Astrocyte (in vitro differentiated cells and primary cell): ENCODE measurements at regions not wholly inside any gene's neighbourhood (a gene's known extent, or its start where the extent isn't known, plus 50 kb on each side); places are given as distances from the start of the nearest gene placed in this dataset.

ENCODE experiments used
- DNase-seq: peaks from one replicate; pipeline ENCODE4 v3.0.0-alpha.2; 2010; ENCODE audit warnings: low read depth
- FAIRE-seq: peaks from 2 replicates; lab custom pipeline; 2011; peaks lifted over from hg19 to GRCh38; lab: Jason Lieb, UNC
- H2AFZ ChIP-seq: 2 replicates; pipeline ENCODE4 v1.6.0; 2012; ENCODE audit warnings: low read depth, low read length, inconsistent platforms
- H3K27ac ChIP-seq: 2 replicates; pipeline ENCODE4 v1.5.1; 2011; ENCODE audit warnings: low read depth, low read length, inconsistent platforms
- H3K27me3 ChIP-seq: 2 replicates; pipeline ENCODE4 v1.6.0; 2011; ENCODE audit warnings: low read length, inconsistent platforms; ENCODE audit not compliant: insufficient read depth
- H3K36me3 ChIP-seq: 2 replicates; pipeline ENCODE4 v1.5.1; 2011; ENCODE audit warnings: low read length, inconsistent platforms; ENCODE audit not compliant: insufficient read depth
- H3K4me1 ChIP-seq: 2 replicates; pipeline ENCODE4 v1.5.1; 2011; ENCODE audit warnings: low read length, inconsistent platforms; ENCODE audit not compliant: insufficient read depth
- H3K4me2 ChIP-seq: 2 replicates; pipeline ENCODE4 v1.6.0; 2012; ENCODE audit warnings: low read length, inconsistent platforms
- H3K4me3 ChIP-seq: 2 replicates; pipeline ENCODE4 v1.5.1; 2011; ENCODE audit warnings: low read depth, mild to moderate bottlenecking, low read length, inconsistent platforms; ENCODE audit not compliant: insufficient read depth
- H3K79me2 ChIP-seq: 2 replicates; pipeline ENCODE4 v1.6.0; 2012; ENCODE audit warnings: mild to moderate bottlenecking, low read length, inconsistent platforms; ENCODE audit not compliant: insufficient read depth
- H3K9ac ChIP-seq: 2 replicates; pipeline ENCODE4 v1.6.0; 2012; ENCODE audit warnings: mild to moderate bottlenecking, low read length, inconsistent platforms
- H3K9me3 ChIP-seq: 2 replicates; pipeline ENCODE4 v1.5.1; 2012; ENCODE audit warnings: low read depth, mild to moderate bottlenecking, low read length, inconsistent platforms; ENCODE audit not compliant: insufficient read depth
- H4K20me1 ChIP-seq: 2 replicates; pipeline ENCODE4 v1.6.0; 2012; ENCODE audit warnings: low read length, inconsistent platforms; ENCODE audit not compliant: insufficient read depth
- H3K27ac Mint-ChIP-seq: one replicate; pipeline ENCODE4 v1.8.0; 2021; ENCODE audit warnings: mild to moderate bottlenecking, mixed read lengths; ENCODE audit not compliant: unreplicated experiment
- H3K27me3 Mint-ChIP-seq: one replicate; pipeline ENCODE4 v1.8.0; 2021; ENCODE audit warnings: low read depth, mixed read lengths; ENCODE audit not compliant: unreplicated experiment
- H3K36me3 Mint-ChIP-seq: one replicate; pipeline ENCODE4 v1.8.0; 2021; ENCODE audit warnings: low read depth, mixed read lengths; ENCODE audit not compliant: unreplicated experiment
- H3K4me1 Mint-ChIP-seq: one replicate; pipeline ENCODE4 v1.8.0; 2021; ENCODE audit warnings: low read depth, mixed read lengths; ENCODE audit not compliant: unreplicated experiment
- H3K4me3 Mint-ChIP-seq: one replicate; pipeline ENCODE4 v1.8.0; 2021; ENCODE audit warnings: mild to moderate bottlenecking, moderate library complexity, mixed read lengths; ENCODE audit not compliant: unreplicated experiment
- H3K9me3 Mint-ChIP-seq: one replicate; pipeline ENCODE4 v1.8.0; 2021; ENCODE audit warnings: mild to moderate bottlenecking, mixed read lengths; ENCODE audit not compliant: unreplicated experiment
- EZH2 ChIP-seq: IDR thresholded peaks from 2 replicates; pipeline ENCODE4 v1.6.1; 2012; ENCODE audit warnings: mild to moderate bottlenecking, low read length, inconsistent platforms; ENCODE audit not compliant: insufficient read depth
- TF ChIP-seq, protein P1 (sequence below): IDR thresholded peaks from 2 replicates; pipeline ENCODE4 v1.5.1; 2011; ENCODE audit warnings: low read depth, mild to moderate bottlenecking, inconsistent platforms, low read length, moderate library complexity; ENCODE audit not compliant: insufficient read depth

- Mint-ChIP-seq H3K4me1 (peaks cover 15% of the 10 kb centered on the region), H3K36me3 (no peaks in the 10 kb centered on the region), H3K4me3 (no peak overlapping the region), H3K27ac (no peak overlapping the region), H3K27me3 (no peaks in the 10 kb centered on the region), H3K9me3 (peaks cover 8% of the 10 kb centered on the region)
- Histone ChIP-seq H3K9ac (no peak overlapping the region), H3K9me3 (no peaks in the 10 kb centered on the region), H3K4me1 (peaks cover 5% of the 10 kb centered on the region), H2AFZ (no peak overlapping the region), H3K79me2 (no peaks in the 10 kb centered on the region), H3K4me3 (no peak overlapping the region), H4K20me1 (no peaks in the 10 kb centered on the region), H3K27ac (no peak overlapping the region), H3K36me3 (no peaks in the 10 kb centered on the region), H3K27me3 (no peaks in the 10 kb centered on the region), H3K4me2 (no peak overlapping the region)
- no peak for DNase-seq
- peak; percentile 72 for FAIRE-seq
- TF ChIP-seq, protein P1, sequence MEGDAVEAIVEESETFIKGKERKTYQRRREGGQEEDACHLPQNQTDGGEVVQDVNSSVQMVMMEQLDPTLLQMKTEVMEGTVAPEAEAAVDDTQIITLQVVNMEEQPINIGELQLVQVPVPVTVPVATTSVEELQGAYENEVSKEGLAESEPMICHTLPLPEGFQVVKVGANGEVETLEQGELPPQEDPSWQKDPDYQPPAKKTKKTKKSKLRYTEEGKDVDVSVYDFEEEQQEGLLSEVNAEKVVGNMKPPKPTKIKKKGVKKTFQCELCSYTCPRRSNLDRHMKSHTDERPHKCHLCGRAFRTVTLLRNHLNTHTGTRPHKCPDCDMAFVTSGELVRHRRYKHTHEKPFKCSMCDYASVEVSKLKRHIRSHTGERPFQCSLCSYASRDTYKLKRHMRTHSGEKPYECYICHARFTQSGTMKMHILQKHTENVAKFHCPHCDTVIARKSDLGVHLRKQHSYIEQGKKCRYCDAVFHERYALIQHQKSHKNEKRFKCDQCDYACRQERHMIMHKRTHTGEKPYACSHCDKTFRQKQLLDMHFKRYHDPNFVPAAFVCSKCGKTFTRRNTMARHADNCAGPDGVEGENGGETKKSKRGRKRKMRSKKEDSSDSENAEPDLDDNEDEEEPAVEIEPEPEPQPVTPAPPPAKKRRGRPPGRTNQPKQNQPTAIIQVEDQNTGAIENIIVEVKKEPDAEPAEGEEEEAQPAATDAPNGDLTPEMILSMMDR: no peak
- TF ChIP-seq EZH2: no peak
These were observed 504.3 kb downstream of the SLC16A7 start for GRCh38 chr12:60100160-60100559.

GRCh38 chr12:60100852-60101251, 505.0 kb downstream of the SLC16A7 start:
- no peak overlapping the region for H3K4me3 ChIP-seq
- H3K27ac ChIP-seq: no peak overlapping the region
- no peaks in the 10 kb centered on the region for H4K20me1 ChIP-seq
- no peak for TF ChIP-seq EZH2
- TF ChIP-seq, protein P1: no peak
- H3K4me2 ChIP-seq: no peak overlapping the region
- DNase-seq: no peak
- H3K36me3 ChIP-seq: no peaks in the 10 kb centered on the region
- no peak for FAIRE-seq
- peaks cover 15% of the 10 kb centered on the region for H3K4me1 Mint-ChIP-seq
- no peak overlapping the region for H3K9ac ChIP-seq
- H3K27me3 ChIP-seq: no peaks in the 10 kb centered on the region
- no peaks in the 10 kb centered on the region for H3K36me3 Mint-ChIP-seq
- no peak overlapping the region for H2AFZ ChIP-seq
- H3K79me2 ChIP-seq: no peaks in the 10 kb centered on the region
- H3K4me1 ChIP-seq: peaks cover 5% of the 10 kb centered on the region
- no peak overlapping the region for H3K27ac Mint-ChIP-seq
- H3K4me3 Mint-ChIP-seq: no peak overlapping the region
- no peaks in the 10 kb centered on the region for H3K27me3 Mint-ChIP-seq
- no peaks in the 10 kb centered on the region for H3K9me3 ChIP-seq
- H3K9me3 Mint-ChIP-seq: peaks cover 8% of the 10 kb centered on the region

DNA sequence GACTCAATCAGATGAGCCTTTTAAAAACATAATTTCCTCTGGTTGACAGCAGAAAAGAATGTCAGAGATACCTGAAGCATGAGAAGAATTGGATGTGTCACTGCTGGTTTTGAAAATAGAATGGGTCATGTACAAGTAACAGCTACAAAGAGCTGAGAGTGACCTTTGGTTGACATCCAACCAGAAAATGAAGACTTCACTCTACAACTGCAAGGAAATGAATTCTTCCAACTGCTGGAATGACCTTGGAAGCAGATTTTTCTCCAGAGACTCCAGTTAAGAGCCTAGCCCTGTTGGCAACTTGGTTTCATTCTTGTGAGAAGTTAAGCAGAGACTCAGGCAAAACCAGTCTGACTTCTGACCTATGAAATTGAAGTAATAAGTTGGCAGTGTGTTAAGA, 505.9 kb downstream of the SLC16A7 start:
- Histone ChIP-seq H4K20me1 (no peaks in the 10 kb centered on the region), H3K27me3 (no peaks in the 10 kb centered on the region), H3K36me3 (no peaks in the 10 kb centered on the region), H3K9me3 (no peaks in the 10 kb centered on the region), H2AFZ (no peak overlapping the region), H3K4me1 (peaks cover 5% of the 10 kb centered on the region), H3K27ac (peak overlapping the region; percentile 10), H3K4me2 (peak overlapping the region; percentile 35), H3K9ac (no peak overlapping the region), H3K4me3 (no peak overlapping the region), H3K79me2 (no peaks in the 10 kb centered on the region)
- H3K4me3 Mint-ChIP-seq: no peak overlapping the region
- H3K4me1 Mint-ChIP-seq: peaks cover 15% of the 10 kb centered on the region
- peaks cover 8% of the 10 kb centered on the region for H3K9me3 Mint-ChIP-seq
- DNase-seq (peak; percentile 64), FAIRE-seq (peak; percentile 77)
- no peaks in the 10 kb centered on the region for H3K27me3 Mint-ChIP-seq
- H3K36me3 Mint-ChIP-seq: no peaks in the 10 kb centered on the region
- H3K27ac Mint-ChIP-seq: peak overlapping the region; percentile 15
- no peak for TF ChIP-seq EZH2
- TF ChIP-seq, protein P1: no peak
